ENCODE measurements at regions not wholly inside any gene's neighbourhood (a gene's known extent, or its start where the extent isn't known, plus 50 kb on each side); places are given as distances from the start of the nearest gene placed in this dataset.

DNA sequence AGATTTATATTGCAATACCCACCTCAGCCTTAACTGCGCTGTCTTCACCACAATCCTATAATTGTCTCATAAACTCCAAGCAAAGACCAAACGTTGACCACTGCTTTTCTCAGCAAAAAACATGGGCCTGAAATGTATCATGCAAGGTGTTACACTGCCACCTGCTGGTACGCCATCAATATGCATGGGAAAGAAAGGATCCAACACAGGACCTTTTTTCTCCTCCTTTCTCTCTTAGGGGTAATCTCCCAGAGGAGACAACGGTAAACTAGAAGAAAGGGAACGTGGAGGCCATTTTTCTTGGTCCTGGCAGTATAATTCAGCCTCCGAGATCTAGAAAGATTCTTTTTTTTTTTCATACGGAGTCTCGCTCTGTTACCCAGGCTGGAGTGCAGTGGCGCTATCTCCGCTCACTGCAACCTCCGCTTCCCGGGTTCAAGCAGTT lies 79.1 kb upstream of the MPP7 start (continued):
- TF ChIP-seq, protein P1, sequence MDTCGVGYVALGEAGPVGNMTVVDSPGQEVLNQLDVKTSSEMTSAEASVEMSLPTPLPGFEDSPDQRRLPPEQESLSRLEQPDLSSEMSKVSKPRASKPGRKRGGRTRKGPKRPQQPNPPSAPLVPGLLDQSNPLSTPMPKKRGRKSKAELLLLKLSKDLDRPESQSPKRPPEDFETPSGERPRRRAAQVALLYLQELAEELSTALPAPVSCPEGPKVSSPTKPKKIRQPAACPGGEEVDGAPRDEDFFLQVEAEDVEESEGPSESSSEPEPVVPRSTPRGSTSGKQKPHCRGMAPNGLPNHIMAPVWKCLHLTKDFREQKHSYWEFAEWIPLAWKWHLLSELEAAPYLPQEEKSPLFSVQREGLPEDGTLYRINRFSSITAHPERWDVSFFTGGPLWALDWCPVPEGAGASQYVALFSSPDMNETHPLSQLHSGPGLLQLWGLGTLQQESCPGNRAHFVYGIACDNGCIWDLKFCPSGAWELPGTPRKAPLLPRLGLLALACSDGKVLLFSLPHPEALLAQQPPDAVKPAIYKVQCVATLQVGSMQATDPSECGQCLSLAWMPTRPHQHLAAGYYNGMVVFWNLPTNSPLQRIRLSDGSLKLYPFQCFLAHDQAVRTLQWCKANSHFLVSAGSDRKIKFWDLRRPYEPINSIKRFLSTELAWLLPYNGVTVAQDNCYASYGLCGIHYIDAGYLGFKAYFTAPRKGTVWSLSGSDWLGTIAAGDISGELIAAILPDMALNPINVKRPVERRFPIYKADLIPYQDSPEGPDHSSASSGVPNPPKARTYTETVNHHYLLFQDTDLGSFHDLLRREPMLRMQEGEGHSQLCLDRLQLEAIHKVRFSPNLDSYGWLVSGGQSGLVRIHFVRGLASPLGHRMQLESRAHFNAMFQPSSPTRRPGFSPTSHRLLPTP (IDR thresholded peaks at IDR 0.05; ENCODE audit: borderline replicate concordance, extremely low read depth, insufficient read length) = no peak
- TF ChIP-seq TBL1XR1 (IDR thresholded peaks at IDR 0.05; ENCODE audit: low read length in 2 of 2) = 0 out of 4 replicates have a peak, but pooled peaks of 1 of the 2 experiments have one; percentile 43
- peak; percentile 47 for TF ChIP-seq MAFK (IDR thresholded peaks at IDR 0.05; ENCODE audit: low read length)
- TF ChIP-seq CREB1 (IDR thresholded peaks at IDR 0.05) = no peak
- no peak for TF ChIP-seq CREB1 (CRISPR knock-in tag; IDR thresholded peaks at IDR 0.05)
- TF ChIP-seq MAFF (IDR thresholded peaks at IDR 0.05; ENCODE audit: low read length) = peak; percentile 22; the same call in 1 of the 2 replicates
- no peak for TF ChIP-seq TSC22D4 (tag; IDR thresholded peaks at IDR 0.05)
- peak; percentile 18; the same call in 1 of the 2 replicates for TF ChIP-seq ESRRA (IDR thresholded peaks at IDR 0.05; ENCODE audit: borderline replicate concordance, low read depth)
- TF ChIP-seq, protein P2, sequence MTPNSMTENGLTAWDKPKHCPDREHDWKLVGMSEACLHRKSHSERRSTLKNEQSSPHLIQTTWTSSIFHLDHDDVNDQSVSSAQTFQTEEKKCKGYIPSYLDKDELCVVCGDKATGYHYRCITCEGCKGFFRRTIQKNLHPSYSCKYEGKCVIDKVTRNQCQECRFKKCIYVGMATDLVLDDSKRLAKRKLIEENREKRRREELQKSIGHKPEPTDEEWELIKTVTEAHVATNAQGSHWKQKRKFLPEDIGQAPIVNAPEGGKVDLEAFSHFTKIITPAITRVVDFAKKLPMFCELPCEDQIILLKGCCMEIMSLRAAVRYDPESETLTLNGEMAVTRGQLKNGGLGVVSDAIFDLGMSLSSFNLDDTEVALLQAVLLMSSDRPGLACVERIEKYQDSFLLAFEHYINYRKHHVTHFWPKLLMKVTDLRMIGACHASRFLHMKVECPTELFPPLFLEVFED (CRISPR knock-in tag; conservative IDR thresholded peaks at IDR 0.05) = no peak
- TF ChIP-seq JUN (IDR thresholded peaks at IDR 0.05; ENCODE audit: borderline replicate concordance, low read depth, low read length) = no peak
- no peak for TF ChIP-seq JUN (CRISPR knock-in tag; IDR thresholded peaks at IDR 0.05; ENCODE audit: borderline replicate concordance)
- no peak for TF ChIP-seq ZNF354B (CRISPR knock-in tag; IDR thresholded peaks at IDR 0.05)
- no peak for TF ChIP-seq XRCC3 (IDR thresholded peaks at IDR 0.05)
- no peak for TF ChIP-seq ZNF347 (CRISPR knock-in tag; IDR thresholded peaks at IDR 0.05; ENCODE audit: low read depth)
- TF ChIP-seq, protein P3, sequence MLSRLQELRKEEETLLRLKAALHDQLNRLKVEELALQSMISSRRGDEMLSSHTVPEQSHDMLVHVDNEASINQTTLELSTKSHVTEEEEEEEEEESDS (CRISPR knock-in tag; IDR thresholded peaks at IDR 0.05) = no peak
- no peak for TF ChIP-seq RUNX1 (IDR thresholded peaks at IDR 0.05; ENCODE audit: low read depth)
- TF ChIP-seq, protein P4, sequence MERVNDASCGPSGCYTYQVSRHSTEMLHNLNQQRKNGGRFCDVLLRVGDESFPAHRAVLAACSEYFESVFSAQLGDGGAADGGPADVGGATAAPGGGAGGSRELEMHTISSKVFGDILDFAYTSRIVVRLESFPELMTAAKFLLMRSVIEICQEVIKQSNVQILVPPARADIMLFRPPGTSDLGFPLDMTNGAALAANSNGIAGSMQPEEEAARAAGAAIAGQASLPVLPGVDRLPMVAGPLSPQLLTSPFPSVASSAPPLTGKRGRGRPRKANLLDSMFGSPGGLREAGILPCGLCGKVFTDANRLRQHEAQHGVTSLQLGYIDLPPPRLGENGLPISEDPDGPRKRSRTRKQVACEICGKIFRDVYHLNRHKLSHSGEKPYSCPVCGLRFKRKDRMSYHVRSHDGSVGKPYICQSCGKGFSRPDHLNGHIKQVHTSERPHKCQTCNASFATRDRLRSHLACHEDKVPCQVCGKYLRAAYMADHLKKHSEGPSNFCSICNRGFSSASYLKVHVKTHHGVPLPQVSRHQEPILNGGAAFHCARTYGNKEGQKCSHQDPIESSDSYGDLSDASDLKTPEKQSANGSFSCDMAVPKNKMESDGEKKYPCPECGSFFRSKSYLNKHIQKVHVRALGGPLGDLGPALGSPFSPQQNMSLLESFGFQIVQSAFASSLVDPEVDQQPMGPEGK (CRISPR knock-in tag; IDR thresholded peaks at IDR 0.05; ENCODE audit: borderline replicate concordance) = no peak
- no peak for TF ChIP-seq POLR2G (IDR thresholded peaks at IDR 0.05; ENCODE audit: low read depth, low read length)
- TF ChIP-seq, protein P5, sequence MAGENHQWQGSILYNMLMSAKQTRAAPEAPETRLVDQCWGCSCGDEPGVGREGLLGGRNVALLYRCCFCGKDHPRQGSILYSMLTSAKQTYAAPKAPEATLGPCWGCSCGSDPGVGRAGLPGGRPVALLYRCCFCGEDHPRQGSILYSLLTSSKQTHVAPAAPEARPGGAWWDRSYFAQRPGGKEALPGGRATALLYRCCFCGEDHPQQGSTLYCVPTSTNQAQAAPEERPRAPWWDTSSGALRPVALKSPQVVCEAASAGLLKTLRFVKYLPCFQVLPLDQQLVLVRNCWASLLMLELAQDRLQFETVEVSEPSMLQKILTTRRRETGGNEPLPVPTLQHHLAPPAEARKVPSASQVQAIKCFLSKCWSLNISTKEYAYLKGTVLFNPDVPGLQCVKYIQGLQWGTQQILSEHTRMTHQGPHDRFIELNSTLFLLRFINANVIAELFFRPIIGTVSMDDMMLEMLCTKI (IDR thresholded peaks at IDR 0.05; ENCODE audit: partially characterized antibody) = no peak
- TF ChIP-seq BHLHE40 (IDR thresholded peaks at IDR 0.05; ENCODE audit: low read length) = 0 out of 2 replicates have a peak, but pooled peaks have one; percentile 31
- no peak for TF ChIP-seq MYC (IDR thresholded peaks at IDR 0.05; ENCODE audit: low read depth, low read length)
- no peak for TF ChIP-seq MYC (CRISPR knock-in tag; IDR thresholded peaks at IDR 0.05; ENCODE audit: borderline replicate concordance, low read depth)
- no peak for TF ChIP-seq OTX1 (CRISPR knock-in tag; IDR thresholded peaks at IDR 0.05)
- no peak for TF ChIP-seq NFIC (IDR thresholded peaks at IDR 0.05)
